GM21526 (cell line): ENCODE measurements at regions not wholly inside any gene's neighbourhood (a gene's known extent, or its start where the extent isn't known, plus 50 kb on each side); places are given as distances from the start of the nearest gene placed in this dataset.

Experiments used
- ATAC-seq: cut with Tn5 transposase; IDR thresholded peaks from one replicate; pipeline ENCODE4 v1.9.1; 2021; ENCODE audit warnings: moderate library complexity; ENCODE audit not compliant: unreplicated experiment, low FRiP score

DNA sequence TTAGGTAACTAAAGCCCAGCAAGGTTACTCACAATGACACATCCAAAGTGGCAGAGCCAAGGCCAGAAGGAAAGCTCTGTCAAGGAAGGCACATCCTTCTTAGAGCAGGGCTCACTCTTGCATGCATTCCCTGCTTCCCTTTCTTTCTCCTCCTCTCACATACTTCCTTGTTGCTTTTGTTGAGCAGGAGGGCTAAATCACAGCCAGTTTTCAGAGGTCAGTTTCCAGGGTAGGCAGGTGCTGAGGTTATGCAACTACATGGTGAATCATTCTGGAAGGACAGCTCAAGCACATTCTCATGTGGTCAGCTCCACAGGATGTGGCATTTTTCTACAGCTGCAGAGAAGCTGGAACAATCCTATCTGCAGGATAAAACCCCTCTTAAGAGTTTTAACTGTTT, 275.6 kb downstream of the ZNF621 start:
- ATAC-seq, result no peak

DNA sequence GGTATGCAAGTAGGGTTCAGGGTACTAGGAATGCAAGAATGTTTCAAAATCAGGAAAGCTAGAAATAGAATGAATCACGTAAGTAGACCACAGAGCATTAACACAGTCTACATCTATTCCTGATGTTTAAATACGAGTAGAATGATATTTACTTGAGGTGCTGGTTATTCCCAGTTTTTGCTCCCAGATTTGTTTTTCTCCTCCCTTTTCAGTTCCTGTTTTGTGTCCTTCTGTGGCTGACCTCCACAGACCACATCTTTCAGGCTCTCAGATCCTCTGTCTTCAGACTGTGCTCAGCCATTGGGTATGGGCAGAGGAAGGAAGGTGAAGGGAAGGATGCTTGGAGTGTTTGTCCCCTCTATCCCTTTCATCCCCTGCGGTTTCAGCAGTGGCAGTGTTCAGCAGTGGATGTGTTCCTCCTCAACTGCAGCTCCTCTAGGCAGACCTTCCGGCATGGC, 276.6 kb downstream of the ZNF621 start:
- ATAC-seq, result no peak

DNA sequence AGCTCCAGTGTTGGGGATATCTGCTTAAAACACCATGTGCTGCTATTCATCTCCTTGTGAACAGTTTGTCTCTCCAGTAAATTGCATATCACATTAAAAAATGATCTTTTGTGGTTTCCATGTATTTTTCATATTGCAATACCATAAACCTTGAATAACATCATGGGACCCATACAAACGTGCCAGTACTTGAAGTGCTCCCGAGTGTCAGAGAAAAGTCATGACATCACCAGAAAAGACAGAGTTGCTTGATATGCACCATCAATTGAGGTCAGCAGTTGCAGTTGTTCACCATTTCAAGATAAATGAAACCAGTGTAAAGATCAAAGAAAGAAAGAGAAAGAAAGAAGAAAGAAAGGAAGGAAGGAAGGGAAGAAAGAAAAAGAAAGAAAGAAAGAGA, 278.6 kb downstream of the ZNF621 start:
- ATAC-seq, result no peak

DNA sequence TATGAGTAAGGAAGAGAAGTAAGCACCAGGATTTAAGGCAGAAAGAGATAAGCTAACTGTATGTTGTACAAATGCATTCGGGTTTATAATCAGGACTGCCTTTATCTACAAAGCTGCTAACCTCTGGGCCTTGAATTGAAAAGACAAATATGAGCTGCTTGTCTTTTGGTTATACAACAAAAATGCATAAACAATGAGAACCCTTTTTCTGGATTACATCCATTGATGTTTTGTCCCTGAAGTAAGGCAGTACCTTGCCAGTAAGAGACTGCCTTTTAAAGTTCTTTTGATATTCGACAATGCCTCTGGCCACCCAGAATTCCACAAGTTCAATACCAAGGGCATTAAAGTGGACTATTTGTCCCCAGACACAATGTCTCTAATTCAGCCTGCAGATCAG, 280.7 kb downstream of the ZNF621 start:
- no peak for ATAC-seq

DNA sequence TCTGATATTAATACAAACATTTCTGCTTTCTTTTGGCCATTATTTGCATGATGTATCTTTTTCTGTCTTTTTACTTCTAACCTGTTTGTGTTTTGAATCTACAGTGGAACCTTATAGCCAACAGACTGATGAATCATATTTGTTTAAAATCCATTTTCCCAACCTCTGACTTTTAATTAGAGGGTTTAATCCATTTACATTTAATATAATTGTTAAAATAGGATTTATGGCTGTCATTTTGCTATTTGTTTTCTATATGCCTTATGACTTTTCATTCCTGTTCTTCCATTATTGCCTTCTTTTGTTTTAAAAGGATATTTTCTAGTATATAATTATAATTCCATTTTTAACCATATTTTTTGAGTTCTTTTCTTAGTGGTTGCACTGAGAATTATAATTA, 286.1 kb downstream of the ZNF621 start:
- ATAC-seq, result no peak

DNA sequence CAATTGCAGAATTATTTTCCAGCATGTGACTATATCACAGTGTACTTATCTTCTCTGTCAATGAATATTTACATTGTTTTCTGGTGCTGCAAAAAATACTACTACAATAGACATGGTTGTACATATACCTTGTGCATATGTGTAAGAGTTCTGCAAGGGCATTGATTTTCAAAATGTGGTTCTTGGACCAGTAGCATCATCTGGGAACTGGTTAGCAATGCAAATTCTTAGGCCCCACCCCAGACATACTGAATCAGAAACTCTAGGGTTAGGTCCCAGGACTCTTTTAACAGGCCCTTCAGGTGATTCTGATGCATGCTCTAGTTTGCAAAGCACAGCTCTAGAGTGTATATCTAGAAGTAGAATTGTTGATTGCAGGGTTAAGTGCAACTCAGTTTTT, 292.3 kb downstream of the ZNF621 start:
- no peak for ATAC-seq

DNA sequence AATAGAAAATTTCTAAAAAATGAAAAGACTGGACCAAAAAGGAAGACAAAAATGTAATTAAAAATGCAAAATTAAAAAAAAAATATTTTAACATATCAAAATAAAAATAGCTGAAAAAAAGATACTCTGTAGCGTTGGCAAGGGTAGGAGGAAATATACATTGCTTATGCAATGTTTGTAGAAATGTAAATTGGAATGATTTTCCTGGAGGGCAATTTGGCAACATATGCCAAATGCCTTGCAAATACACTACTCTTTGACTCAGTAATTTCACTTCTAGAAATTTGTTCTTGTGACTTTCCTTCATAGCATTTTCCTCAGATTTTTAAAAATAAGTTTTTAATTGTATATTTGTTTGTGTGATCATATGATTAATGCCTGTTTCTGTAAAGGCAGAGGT, 296.6 kb downstream of the ZNF621 start:
- no peak for ATAC-seq

DNA sequence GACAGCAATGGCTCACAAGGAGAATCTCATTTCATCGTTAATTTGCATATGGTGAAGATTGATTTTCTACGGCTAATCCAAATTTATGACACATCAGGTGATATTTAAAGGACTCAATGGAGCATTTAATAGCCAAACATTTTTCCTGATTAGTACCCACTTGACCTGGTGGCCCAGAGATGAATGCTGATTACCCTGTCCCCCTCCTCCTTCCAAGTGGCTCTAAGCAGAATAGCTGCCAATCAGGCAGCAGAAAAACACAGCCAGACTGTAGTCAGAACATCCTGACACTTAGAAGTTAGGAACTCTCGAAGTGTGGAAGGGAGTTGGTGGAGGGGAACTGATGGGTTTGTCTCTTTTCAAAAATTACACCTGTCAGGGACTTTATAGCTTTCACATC, 302.5 kb downstream of the ZNF621 start:
- ATAC-seq, result no peak

DNA sequence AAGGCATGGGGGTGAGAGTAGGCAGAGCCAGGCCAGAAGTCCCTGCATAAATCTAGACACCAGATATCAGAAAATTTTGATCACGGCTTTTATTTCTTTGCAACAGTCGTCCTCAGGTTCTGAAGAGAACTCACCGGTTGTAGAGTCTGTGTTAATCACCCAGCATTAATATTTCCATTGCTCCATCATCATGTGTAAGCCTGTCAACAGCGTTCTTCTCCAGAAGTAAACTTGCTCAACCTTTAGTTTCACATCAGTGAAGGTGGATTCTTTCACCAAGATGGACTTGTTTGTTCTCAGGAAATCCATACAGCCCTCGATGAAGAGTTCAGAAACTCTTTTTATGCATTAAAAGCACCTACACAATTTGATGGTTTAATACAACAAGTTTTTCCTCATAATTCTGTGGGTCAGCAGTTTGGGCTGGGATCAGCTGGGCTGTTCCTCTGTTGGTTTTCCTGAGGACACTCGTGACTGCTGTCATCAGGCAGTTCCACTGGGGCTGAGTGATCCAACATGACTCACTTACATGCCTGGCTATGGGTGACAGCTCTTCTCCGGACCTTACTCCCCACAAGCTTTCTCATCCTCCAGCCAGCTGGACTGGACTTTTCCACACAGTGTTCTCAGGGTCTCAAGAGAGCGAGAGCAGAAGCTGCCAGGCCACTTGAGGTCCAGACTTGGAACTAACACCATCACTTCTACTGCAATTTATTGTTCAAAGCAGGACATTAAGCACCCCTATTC, 303.4 kb downstream of the ZNF621 start:
- ATAC-seq, result no peak

DNA sequence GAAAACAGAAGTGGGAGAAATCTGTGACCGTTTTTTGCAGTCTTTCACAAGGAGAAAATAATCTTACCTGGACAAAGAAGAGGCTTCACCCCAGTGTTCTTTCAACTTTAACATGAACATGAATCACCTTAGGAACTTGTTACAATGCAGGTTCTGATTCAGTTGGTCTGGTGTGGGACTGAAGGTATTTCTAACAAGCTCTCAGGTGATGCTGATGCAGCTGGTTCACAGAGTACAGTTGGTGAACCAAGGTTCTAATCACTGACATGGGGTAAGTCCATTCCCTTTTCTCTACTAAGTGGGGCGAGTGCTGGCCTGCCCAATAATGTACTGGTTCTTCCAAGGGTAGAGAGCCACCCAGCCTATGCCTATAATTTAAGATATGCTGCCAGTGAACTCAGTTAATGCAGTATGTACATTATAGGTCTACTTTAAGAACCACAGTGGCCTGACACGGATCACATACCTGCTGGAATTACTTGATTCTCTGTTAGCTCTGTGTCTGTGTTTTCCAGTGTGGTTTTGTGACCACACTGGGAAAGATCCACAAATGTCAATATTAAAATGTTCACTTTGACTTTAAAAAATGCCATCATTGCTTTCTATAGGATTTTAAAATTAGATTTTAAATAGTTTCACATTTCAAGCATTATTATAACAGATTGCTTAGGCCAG, 304.1 kb downstream of the ZNF621 start:
- ATAC-seq, result no peak

DNA sequence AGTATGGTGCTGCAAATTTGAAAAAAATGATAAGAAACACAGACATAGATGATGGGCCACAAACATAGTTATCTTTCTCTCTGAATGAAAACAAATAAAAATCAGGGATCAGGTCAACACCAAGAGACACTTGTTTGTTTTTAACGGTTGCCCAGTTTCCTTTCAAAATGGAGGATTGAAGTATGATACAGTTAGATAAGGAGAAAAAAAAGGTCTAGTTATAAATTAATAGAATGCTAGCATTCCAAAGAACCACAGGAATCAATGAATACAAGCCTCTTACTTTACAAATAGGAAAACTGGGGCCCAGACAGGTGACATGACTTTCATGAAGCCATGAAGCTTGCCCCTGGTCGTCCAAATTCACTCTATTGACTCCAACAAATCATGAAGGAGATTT, 305.1 kb downstream of the ZNF621 start:
- ATAC-seq, result no peak

DNA sequence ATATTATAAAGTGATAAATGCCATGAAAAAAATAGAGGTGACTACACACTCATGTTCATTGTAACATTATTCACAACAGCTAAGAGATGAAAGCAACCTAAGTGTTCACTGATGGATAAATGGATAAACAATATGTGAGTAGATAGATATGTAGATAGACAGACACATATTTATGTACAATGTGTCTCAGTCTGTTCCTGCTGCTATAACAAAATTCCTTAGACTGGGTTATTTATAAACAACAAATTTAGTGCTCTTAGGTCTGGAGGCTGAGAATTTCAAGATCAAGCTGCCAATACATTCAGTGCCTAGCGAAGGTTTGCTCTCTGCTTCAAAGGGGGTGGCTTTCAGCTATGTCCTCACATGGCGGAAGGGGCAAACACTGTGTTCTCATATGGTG, 312.5 kb downstream of the ZNF621 start:
- ATAC-seq, result no peak

DNA sequence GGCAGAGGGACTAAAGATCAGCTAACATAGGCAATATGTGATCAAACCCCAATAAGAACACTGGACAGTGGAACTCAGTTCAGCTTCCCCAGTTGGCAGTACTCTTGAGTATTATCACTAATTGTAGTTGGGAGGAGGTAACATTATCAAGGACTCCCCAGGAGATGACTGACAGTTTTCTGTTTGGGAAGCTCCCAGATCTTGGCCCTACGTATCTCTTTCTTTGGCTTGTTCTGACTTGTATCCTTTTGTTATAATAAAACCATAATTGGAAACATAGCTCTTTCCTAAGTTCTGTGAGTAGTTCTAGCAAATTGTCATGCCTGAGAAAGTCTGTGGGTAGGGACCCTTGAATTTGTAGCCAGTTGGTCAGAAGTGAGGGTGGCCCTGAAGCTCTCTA, 316.4 kb downstream of the ZNF621 start:
- no peak for ATAC-seq

DNA sequence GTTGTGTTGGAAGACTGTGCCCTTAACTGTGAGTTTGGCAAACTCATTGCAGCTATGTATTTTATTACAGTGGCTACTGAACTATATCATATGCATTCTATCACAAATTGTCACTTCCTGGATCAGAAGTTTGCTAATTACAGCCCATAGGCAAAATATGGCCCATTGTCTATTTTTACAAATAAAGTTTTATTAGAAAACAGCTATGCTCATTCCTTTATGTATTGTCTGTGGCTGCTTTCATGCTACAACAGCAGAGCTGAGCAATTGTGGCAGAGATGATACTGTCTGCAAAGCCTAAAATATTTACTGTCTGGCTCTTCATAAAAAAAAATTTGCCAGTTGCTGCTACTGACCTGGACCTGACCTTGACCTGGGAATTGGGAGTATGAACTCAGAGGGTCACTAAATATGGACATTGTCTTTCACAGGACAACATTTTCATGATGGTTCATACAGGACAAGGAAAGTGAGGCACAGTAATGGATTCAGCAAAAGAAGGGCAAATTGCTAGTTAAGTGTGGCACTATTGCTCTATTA, 316.9 kb downstream of the ZNF621 start:
- no peak for ATAC-seq

DNA sequence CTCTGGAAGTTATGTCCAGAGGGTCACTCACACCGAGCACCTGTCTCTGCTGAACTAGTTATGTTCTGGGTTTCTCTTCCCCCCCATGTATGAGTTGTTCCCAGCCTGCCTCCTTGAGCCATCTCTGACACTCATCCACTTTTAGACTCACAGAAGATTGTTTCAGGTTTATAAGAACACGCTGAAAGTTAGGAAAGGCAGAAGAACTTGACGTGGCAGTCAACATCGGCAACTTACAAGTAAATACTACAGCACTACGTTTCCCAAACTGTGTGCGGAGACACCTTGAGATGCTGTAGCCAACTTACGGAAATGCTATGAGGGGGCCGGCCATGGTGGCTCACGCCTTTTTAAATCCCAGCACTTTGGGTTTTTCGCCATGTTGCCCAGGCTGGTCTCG, 318.0 kb downstream of the ZNF621 start:
- ATAC-seq, result no peak

DNA sequence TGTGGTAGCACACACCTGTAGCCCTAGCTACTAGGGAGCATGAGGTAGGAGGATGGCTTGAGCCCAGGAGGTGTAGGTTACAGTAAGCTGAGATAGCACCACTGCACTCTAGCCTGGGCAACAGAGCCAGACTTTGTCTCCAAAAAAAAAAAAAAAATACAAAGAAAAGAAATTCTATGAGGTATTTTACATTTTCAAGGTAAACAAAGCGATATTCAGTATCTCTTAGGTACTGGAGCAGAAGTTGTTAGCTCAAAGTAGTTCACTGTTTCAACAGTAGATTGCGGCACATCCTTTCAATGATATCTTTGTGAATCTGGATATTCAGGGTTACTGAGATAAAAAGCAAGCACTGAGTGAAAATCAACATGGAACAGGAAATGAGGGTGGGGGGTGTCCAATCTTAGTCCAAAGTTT, 318.5 kb downstream of the ZNF621 start:
- ATAC-seq, result no peak

DNA sequence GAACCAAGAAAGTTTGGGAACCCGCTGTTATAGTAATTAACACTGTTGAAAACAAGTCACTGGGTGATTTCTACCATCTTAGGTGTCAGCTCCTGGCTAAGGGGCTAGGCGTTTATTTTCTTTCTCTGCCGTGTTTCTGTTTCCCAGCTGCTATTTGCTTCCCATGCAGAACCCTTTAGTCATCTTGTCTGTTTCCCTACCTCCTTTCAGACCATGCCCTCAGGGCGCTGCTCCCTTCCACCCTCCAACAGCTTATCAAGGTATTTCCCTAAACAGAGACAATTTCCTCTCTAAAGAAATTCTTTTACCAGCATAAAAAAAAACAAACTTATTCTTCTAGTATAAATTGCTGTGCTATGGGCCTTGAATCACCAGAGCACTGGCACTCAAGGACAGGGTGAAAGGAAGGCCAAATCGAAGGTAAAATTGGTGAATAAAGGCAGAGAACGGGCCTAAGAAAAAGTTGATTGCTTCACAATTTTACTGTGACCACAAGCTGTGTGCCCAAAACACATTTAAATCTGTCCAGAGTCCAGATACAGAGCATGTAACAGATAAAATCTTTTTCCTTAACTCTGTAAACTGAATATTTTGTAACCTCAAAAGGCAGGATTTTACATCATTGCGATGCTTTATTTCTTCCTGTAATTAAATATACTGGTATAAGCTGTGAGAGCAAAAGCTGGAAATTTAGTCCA, 319.2 kb downstream of the ZNF621 start:
- no peak for ATAC-seq

DNA sequence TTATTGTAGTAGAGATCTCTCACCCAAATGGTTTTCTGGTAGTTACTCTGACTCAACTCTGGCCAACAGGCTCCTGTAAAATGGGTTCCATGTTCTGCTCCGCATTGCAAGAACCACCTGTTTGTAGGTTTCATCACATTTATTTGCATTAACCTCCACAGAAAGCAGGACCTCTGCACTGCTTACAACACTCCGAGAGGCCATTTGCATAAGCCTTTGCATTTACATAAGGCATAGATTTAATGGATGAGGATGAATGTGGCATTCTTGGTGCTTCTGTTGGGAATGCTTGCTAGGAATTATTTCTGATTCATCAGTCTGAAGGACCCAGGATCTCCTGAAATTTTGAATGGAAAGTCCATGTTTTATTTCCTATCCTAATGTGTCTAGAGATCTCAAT, 320.1 kb downstream of the ZNF621 start:
- ATAC-seq, result no peak

DNA sequence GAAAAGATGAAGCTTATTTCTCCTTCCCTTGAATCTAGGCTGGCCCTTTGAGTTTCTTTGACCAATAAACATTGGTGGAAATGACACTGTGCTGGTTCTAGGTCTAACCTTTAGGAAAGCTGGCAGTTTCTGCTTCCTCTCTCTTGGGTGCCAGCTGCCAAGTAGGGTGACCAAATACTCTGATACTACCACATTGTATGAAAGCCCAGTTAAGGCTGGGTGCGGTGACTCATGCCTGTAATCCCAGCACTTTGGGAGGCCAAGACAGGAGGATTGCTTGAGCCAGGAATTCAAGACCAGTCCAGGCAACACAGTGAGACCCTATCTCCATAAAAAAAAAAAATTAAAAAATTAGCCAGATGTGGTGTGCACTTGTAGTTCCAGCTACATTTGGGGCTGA, 320.7 kb downstream of the ZNF621 start:
- no peak for ATAC-seq

DNA sequence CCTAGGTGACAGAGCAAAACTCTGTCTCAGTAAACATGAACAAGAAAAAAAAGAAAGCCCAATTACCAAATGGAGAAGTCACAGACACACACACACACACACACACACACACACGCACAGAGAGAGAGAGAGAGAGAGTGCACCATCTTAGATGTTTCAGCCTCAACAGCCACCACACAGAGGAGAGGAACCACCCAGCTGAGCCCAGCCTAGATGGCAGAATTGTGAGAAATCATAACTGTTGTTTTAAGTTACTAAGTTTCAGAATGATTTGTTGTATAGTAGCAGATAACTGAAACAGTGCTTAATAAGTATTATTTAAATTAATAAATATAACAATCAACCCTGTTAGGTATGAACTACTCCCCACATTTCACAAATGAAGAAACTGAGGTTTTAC, 321.2 kb downstream of the ZNF621 start:
- ATAC-seq, result no peak

DNA sequence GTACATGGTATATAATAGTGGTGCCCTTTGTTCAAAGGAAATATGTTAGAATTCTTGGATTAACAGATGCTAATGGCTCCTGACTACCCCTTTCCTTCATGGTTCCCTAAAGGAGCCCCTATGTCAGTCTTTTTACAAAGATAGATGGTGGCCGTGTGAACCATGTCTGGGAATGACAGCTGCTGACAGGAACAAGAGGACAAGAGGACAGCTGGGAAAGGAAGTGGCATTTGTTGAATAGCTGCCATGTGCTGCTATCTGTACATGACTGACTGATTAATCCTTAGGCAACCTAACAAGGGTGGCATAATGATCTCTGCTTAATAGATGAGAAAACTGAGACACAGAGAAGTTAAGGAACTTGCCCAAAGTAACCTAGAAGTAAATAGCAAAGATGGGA, 321.7 kb downstream of the ZNF621 start:
- ATAC-seq, result no peak
